Muscle of back (tissue), 3 donors: ENCODE measurements at regions not wholly inside any gene's neighbourhood (a gene's known extent, or its start where the extent isn't known, plus 50 kb on each side); places are given as distances from the start of the nearest gene placed in this dataset.
"Not testable (repeated sequence)": the region's sequence is repeated elsewhere in the genome, so short reads cannot be mapped to it uniquely, and the experiment has no call there.

Experiments used
- DNase-seq, 3 donors: peaks; one replicate each; pipeline versions ENCODE4 v3.0.0 to v3.0.0-alpha.2; 2013

DNA sequence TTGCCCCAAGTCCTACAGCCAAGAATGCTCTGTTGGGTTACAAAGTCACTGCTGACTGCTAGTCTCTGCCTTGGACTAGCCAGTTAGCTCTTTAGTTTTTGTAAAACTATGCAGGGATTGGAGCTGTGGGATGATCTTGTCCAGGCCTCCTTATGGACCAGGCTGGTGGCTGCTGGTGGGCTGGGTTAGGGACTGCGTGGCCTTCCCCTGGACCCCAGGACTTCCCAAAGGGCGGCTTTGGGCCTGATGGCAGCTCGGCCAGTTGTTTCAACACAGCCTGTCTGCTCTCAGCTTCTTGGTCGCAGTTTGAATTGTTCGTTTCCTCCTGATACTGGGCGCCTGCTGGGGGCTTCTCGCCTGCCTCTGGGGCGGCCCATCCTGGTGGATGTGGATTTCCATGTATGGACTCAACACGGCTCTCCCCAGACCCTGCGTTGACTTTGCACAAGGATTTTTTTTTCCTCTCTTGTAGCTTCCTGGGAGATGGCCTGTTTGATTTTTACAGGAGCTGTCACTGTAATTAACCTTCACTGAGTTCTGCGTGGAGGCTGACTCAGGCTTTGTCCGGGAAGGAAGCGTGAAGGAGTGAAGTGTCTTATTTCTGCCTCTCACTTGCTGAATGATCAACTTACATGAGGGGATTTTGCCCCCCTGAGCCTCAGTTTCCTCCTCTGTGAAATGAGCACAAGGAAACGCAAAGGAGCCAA, 91.9 kb upstream of the NEURL1B start:
- DNase-seq = no peak

DNA sequence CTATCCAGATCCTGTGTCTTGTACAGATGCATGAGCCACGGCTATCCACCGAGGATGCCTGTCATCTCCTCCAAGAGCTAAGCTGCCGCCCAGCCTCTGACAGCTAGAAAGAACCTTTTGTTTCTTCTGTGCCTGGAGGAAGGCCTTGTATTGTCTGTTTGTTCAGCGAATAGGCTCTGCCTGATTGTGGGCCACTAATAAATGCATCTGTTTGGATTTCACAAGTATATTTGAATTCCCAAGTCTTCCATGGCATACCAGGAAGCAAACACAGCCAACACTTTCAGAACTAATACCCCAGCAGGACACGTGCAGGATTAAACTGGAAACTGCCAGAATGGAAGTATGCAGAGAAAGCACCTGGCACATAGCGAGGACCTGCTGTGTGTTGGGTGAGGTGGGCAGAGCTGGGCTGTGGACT, 92.7 kb upstream of the NEURL1B start:
- no peak for DNase-seq

DNA sequence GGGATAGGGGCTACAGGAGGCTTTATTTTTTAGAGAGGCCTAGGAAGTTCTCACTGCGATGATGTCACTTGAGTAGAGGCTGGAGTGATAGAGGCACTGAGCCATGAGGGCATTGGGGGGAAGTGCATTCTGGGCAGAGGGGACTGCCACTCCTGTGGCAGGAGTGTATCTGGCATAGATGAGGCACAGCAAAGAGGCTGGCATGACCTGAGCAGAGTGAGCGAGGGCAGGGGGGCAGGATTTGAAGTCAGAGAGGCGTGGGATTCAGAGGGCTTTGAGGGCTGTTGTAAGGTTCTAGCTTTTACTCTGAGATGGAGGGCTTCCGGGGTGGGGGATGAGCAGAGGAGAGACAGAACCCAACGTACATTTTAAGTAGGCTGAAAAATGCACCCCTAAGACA, 91.9 kb upstream of the SH3PXD2B start:
- DNase-seq = no peak

DNA sequence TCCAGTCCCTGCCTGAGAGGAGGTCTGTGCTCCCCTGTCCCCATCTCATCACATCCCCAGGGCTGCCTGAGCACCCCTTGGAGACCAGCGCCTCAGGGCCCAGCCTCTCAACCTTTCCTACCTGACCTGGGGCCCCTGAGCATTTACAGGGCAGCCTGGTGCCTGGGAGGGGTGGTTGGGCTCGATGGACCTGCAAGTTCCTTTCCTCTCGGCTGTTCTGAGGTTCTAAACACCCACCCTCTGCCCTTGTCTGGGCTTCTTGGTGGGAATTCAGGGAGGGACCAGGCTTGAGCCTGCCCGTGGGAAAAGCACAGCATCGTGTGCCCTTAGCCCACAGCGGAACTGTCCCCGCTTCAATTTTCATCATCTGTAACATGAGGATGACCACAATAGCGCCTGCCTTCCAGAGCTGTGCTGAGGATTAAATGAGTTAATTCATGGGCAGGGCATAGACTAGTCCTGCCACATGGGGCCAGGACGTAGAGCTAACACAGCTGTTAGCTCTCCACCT, 91.0 kb upstream of the SH3PXD2B start:
- peak in 2 of 3 donors; percentile 25 to 63 for DNase-seq

DNA sequence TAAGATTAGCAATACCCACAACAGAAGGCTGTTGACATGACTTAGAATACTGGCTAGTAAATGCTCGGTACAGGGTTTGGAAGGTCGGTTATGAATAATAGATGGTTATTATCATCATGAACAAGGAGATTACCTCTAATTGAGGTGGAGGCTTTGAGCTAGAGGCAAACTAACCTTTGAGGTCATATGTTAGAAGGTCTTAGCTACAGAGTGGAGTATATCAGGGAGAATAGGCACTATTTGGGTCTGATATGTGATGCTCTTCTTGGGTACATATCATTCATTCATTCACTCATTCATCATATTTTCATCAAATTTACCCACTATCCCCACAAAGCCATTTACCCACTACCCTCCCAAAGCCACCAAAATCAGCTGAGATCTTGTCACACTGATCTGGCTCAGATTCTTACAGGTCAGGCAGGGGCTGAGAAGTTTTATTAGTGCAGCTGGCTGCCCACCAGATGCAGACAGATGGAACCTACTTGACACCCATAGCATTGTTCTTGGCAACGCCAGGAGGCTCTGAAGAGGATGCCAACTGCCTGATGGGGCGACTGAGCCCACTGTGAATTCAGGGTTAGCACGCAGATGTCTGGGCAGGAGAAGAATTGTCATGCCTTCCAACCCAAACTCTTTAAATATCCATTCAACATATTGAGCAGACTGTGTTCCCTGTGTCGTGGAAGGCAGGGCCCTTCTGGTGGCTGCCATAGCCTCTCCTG, 90.2 kb upstream of the SH3PXD2B start:
- peak in 2 of 3 donors; percentile 32 to 67 for DNase-seq

DNA sequence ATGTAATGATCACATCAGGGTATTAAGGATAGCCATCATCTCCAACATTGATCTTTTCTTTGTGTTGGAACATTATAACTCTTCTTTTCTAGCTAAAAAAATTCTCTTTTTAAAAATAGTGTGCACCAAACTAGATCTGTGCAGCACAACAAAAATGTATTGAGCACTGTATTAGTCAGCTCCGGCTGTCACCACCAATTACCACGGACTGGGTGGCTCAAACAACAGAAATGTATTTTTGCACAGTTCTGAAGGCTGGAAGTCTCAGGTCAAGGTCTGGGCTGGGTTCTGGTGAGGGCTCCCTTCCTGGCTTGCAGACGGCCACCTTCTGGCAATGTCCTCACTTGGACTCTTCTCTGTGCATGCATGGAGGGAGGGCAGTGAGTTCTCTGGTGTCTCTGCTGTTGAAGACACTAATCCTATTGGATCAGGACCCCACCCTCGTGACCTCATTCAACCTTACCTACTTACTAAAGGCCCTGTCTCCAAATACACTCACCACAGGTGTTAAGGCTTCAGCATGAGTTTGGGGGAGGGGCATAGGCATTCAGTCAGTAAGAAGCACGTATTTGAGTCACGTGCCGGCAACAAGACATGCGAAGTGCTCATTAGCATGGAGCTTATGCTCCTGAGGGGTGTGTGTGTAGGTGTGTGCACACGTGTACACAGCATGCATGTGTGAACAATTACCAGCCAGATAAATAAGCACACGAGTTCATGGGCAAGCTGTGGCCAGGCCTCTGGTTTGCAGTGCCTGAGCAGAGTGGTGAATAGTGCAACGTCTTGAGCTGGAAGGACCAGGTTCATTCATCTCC, 89.4 kb upstream of the SH3PXD2B start:
- DNase-seq = no peak

DNA sequence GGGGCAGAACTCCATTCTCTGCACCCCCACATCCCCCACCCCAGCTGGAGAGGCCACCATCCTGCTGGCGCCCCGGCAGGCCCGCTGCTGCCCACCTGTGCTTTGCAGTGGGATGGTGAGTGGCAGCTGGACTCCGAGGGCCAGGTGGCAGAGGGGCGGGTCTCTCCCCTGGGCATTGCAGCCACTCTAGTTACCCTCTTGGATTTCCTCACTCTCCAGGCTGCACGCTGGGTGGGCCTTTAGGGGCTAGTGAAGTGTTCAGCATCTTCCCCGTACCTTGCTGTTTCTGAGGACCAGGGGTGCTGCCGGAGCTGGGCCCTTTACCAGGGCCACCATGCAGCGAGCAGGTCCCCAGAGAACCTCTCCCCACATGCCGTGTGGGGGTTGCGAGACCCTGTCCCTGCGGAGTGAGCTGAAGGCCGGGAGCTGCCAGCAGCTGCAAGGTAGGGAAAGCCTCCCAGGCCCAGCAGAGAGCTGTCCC, 88.4 kb upstream of the SH3PXD2B start:
- no peak for DNase-seq

DNA sequence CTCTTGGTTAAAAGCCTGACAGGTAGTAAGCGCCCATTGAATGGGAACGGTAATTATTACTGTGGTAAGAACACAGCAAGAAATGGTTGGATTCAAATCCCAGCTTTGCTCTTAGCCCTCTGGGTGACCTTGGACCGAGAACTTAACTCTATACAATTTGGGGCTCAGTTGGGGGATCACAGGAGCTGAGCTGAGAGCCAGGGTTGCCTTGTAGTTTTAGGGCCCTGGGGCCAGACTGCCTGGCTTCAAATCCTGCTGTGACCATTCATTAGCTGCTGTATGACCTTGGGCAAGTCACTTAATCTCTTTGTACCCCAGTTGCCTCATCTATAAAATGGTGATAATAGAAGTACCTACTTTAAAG, 87.4 kb upstream of the SH3PXD2B start:
- no peak for DNase-seq

DNA sequence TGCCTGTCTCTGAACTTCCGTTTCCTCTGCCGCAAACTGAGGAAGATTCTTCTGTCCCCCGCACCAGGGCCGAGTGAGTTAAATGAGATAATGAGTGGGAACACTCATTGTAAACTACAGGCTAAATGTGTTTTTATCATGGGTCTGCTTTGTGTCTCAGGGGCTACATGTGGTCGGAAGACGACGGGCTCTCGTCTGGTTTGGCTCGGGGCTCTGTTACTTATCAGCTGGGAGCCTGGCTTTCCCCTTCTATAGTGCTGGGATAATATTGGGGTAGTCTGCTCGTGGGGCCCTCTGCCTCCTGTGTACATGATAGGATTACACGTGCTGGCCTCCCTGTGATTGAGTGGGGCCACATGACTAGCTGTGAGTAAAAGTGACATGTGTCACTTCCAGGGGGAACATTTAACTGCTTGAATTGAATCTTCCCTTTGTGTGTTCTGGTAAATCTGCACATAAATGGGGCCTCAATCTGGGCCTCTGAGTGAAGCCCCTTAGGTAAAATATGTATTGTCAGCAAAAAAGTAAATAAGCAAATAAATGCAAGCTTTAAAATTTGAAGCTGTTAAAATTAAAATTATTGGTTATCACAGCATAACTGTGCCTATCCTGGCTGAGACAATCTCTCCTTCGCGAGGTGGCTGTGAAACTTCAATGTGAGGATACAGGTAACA, 86.9 kb upstream of the SH3PXD2B start:
- no peak for DNase-seq

DNA sequence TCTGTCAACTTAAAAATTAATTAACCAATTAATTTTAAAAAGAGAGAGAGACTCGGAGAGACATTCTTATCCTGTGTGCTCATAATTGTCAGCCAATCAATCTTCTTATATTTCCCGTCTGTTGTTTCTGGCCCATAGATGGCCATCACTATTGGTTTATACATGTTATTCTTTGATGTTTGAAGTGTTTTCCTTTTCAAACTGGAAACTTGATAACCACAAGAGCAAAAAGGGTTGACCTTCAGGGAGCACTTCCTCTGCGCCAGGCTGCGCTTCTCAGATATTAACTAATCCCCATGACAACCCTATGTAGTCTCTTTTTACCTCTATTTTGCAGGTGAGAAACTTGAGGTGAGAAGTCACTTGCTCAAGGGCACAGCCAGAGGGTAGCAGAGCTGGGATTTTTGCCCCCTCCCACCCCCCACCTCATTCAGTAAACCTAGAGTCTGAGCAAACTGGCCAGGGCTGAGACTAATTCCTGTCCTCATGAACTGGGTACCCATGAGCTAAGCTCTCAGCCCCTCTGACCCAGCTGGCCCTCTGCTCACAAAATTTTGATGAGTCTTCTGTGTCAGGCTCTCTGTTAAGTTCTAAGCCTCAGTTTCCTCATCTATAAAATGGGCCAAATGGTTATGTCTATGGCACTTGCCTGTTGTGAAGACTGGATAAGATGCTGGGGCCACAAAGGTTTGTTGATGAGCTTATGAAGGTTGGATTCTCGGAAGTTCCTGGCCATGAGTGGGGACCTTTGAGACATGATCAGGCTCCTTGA, 86.0 kb upstream of the SH3PXD2B start:
- no peak for DNase-seq

DNA sequence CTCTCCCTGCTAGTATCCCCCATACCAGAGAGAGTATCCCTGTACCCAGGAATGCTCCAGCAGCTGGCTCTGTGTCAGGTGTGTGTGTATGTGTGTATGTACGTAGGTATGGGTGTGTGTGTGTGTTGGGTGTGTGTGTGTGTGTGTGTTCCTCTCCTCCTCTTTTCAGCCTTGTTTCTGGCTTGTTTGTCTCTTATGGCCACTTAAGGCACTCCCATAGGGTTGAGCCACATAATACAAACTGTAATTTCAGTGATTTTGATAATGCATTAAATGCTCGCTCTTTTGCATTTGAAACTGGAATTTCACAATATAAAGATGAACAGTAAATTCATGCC, 80.8 kb upstream of the SH3PXD2B start:
- no peak for DNase-seq

DNA sequence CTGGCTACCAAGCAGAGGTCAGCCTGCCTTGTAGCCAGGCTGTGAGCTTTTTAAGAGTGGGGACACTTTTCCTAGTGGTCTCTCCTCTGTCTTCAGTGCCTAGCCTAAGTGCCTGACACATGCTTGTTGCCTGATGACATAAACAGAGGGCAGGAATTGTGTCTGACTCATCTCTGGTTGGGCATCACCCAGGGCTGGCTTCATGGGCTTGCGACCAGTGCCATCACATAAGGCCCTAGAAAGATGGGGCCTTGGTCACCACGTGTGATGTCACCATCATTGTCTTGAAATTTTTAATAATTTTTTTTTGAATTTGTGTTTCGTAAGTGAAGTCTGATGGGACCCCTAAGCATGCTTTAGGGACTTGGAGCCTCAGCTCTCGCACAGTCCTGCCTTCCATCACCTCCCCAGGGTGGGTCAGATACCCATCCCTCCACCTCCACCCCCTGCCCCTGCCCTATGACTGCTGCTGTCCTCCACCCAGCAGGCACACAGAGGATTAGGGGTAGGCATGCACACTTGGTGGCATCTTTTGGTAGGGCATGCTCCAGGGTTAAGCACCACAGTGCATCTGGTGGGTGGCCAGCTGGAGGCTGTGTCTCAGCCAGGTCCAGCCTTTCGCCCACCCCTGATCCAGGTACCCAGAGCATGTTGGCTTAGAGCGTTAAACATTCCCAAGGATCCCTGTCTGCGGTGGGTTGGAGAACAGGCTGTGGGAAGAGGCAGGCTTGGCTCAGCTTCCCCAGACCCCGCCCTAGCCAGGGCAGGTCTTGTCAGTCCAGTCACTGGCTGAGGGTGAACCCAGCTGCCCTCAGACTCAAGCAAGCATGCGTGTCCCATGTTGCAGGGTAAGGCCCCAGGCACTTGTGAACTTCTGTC, 80.1 kb upstream of the SH3PXD2B start:
- DNase-seq = no peak

DNA sequence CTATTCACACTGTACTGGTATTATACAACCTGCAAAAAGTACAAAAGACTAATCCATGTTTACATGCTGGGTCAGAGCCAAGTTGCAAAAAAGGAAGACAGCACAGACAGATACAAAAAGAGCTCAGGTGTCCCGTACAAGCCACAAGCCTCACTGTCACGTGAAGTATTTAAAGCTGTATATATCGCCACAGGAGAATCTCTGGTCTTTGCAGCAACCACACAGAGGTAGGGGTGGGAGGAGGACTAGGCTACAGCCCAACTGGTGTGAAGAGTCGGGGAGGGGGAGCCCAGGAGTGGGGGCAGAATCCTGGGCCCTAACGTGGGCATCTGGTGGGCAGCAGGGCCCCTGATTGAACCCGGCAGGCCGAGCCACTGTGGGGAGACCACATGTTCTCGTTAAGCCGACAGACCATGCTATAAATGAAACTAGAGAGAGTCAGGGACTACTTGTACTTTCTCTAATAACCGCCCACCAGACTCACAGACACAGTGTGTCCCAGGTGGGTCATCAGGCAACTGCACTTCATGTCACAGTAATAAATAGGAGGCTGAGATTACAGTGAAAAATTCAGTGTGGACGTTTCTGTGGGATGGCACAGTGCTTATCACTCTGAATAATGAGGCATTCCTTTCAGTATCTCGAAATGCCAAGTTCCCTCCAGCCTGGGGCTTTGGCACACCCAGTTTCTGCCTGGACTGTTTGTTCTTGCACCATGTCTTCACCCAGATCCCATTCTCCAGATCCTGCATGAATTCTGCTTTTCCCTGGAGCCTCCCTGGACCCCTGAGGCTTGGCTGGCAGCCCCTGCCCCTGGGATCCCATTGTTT, 79.3 kb upstream of the SH3PXD2B start:
- peak in 1 of 3 donors; percentile 23 for DNase-seq

DNA sequence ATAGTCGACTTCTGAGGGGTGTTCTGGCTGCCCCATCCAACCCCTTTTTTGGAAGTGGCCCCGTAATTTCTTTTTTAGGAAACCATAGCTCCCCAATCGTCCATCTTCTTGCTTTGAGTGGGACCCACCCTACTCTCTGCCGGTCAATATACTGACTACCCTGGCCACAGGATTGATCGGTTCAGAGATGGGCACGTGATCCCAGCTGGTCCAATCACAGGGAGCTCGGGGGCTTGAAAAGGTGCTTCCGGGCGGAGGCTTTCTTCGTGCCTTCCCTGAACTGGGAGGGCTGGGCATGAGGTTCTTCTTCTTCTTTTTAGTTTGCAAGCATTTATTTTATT, 78.7 kb upstream of the SH3PXD2B start:
- DNase-seq = no peak

DNA sequence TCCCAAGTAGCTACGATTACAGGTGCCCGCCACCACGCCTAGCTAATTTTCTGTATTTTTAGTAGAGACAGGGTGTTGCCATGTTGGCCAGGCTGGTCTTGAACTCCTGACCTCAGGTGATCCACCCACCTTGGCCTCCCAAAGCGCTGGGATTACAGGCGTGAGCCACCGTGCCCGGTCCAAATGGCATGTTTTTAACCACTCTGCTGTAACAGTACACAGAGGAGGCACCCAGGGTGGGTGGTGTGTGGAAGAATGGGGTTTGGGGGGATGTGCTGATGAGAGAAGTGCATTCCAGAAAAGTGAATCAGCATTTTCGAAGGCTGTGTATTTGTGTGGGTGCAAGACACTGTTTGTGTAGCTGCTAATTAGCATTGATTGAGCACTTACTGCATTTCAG, 78.1 kb upstream of the SH3PXD2B start:
- DNase-seq = not testable (repeated sequence)

DNA sequence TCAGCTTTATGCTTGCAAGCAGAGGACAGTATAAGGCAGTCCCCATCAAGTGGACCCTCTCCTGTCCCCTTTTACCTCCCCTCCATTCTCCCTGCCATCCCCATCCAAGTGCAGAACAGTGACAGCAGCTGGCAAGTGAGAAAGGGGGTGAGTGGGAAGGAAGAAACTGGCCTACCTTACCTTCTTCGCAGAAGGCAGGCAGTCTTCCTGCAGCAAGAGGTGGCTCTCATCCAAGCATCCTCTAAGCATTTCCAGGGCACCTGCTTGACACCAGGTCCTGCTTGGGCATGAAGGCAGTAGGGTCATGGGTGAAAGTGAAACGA, 77.3 kb upstream of the SH3PXD2B start:
- no peak for DNase-seq

DNA sequence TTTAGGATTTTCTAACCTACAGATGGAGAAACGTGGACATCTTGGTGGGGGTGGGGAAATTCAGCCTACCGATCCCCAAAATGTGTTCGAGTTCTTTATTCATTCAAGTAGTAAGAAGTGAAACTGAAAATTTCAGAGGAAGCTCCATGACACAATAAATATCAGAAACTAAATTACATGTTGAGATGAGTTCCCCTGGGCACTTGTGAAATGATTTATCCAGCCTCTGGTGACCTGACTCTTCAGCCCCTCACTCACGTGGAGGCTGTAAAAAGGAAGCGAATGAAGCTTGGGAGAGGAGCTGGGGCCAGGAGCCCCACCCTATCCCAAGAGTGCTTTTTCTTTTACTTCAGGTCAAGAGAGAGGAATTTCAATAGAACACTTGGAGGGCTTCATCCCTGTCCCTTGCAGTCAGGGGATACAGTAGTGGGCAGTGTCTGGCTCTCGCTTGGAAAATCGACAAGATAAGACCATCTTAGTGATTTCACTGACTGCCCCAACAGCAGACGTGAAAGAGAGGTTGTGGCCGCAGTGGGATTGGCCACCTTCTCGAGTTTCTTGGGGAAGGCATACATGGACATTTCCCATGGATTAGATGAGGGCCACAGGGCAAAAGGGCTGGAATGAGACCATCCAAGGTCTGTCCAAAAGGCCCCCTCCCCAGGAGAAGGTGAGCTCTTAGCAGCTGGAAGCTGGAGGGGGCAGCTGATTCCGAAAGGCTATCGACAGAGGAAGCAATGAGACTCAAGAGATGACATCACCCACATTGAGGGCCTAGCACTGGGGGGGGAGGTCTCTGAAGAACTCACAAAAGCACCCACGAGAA, 76.8 kb upstream of the SH3PXD2B start:
- no peak for DNase-seq

DNA sequence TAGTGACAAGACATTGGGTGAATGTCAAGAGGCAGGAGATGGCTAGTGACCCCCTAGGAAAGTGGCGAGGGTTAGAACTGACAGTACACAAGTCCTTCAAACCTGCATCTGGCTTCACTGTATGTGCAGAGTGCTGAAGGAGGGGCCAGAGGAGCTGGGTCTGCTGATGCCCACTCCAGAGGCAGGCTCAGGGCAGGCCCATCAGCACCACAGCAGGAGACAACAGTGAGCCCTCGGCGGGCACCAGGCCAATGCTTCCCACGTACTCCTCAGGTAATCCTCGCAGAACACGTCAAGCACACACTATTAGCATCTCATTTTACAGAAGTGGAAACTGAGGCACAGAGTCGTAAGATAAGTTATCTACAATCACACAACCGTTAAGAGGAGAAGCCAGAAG, 76.1 kb upstream of the SH3PXD2B start:
- DNase-seq = no peak

DNA sequence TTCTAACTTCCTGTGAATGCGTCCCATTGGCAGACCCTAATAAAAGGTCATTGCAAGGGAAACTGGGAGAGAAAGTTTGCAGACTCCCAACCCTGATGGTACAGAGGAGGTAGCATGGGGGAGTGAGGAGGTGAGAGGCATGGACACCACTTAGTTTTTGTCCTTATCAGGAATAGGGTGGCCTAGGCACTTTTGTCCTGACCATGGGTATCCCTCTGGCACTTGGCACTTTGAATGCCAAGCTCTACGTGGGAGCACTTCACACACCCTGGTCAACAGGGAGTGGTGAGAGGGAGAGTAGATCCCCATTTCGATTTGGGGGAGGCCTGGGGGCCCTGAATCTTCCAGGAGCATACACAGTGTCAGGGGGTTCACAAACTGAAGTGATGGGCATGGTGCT, 75.6 kb upstream of the SH3PXD2B start:
- no peak for DNase-seq
